Stimulated activated CD4-positive, alpha-beta T cell treated with anti-CD3 and anti-CD28 coated beads, Interleukin-12 subunit alpha, Interleukin-12 subunit beta, amount 100 ng/mL, for 48 hours (primary cell): ENCODE measurements at regions not wholly inside any gene's neighbourhood (a gene's known extent, or its start where the extent isn't known, plus 50 kb on each side); places are given as distances from the start of the nearest gene placed in this dataset.
"Not testable (repeated sequence)": the region's sequence is repeated elsewhere in the genome, so short reads cannot be mapped to it uniquely, and the experiment has no call there.

Experiments used
- DNase-seq, 3 donors: peaks; one replicate each; pipeline ENCODE4 v3.0.0-alpha.2; 2020; ENCODE audit warnings: low read depth in 2 of 3, low spot score in 1 of 3

- no peak for DNase-seq
Measured at GRCh38 chr11:123344790-123345357, 85.2 kb upstream of the GRAMD1B start.

DNA sequence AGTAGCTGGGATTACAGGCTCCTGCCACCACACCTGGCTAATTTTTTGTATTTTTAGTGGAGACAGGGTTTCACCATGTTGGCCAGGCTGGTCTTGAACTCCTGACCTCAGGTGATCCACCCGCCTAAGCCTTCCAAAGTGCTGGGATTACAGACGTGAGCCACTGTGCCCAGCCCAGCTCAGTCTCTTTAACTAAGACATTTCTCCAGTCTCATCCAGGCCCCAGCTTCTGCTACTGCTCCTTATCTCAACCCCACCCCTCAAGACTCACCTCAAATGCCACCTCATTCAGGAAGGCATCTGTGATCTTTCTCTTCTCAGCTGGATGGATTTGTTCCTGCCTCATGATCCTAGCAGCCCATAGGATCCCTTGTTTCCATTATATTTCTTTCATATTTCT, 85.9 kb upstream of the GRAMD1B start:
- not testable (repeated sequence) for DNase-seq

DNA sequence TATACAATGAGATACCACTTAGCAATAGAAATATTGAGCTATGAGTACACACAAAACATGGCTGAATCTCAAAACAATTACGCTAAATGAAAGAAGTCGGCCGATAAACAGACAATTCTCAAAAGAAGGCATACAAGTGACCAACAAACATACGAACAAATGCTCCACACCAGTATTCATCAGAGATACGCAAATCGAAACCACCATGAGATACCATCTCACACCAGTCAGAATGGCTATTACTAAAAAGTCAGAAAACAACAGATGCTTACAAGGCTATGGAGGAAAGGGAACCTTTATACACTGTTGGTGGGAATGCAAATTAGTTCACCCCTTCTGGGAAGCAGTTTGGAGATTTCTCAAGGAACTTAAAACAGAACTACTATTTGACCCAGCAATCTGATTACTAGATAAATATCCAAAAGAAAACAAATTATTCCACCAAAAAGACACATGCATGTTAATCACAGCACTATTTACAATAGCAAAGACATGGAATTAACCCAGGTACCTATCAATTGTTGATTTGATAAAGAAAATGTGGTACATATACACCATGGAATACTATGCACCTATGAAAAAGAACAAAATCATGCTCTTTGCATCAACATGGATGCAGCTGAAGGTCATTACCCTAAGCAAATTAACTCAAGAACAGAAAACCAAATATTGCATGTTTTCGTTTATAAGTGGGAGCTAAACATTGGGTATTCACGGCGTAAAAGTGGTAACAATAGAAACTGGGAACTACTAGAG, 90.9 kb upstream of the GRAMD1B start:
- DNase-seq: no peak

GRCh38 chr11:123338266-123338800, 91.7 kb upstream of the GRAMD1B start:
- DNase-seq: no peak

- no peak for DNase-seq
Measured at GRCh38 chr11:123334925-123335324, 95.1 kb upstream of the GRAMD1B start.

DNA sequence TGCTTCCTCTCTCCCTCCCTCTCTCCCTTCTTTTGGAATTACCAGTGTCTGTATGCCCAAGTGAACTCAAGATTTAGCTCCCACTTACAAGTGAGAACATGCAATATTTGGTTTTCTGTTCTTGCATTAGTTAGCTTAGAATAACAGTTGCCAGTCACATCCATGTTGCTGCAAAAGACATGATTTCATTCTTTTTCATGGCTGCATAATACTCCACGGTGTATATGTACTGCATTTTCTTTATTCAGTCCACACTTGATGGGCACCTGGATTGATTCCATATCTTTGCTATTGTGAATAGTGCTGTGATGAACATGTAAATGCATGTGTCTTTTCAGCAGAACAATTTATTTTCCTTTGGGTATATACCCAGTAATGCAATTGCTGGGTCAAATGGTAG, 97.5 kb upstream of the GRAMD1B start:
- DNase-seq: not testable (repeated sequence)

GRCh38 chr11:123330948-123331347, 99.1 kb upstream of the GRAMD1B start:
- no peak for DNase-seq

GRCh38 chr11:123330471-123330870, 99.6 kb upstream of the GRAMD1B start:
- no peak for DNase-seq

- DNase-seq: no peak
Measured at GRCh38 chr11:123330071-123330470, 100.0 kb upstream of the GRAMD1B start.

DNA sequence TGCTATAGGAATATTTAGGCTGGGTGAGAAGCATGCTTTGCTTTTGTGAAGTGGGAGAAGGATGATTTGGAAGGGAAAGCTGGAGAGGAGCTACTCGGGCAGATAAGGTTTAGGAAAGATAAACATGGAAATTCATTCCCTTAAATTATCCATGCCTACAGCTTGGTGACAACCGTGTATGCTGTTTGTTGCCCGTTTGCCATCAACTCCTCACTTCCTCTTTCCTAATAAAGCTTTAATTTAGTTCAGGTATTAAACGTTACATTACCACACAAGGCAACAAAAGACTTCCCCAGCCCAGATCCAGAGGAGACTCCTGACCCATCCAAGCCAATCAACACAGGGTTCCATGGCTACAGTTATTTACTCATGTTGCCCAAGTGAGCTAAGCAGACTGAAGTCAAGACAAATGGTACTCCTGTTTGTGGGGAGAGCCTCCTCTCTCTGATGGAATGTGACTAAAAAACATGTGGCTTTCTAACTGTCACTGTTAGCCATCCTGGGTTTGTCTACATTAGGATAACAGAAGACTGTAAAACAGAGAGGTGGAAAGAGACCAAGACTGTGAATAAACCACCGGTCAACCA, 101.7 kb upstream of the GRAMD1B start:
- DNase-seq: no peak

- no peak for DNase-seq
Measured at GRCh38 chr11:123325533-123325932, 104.5 kb upstream of the GRAMD1B start.

DNA sequence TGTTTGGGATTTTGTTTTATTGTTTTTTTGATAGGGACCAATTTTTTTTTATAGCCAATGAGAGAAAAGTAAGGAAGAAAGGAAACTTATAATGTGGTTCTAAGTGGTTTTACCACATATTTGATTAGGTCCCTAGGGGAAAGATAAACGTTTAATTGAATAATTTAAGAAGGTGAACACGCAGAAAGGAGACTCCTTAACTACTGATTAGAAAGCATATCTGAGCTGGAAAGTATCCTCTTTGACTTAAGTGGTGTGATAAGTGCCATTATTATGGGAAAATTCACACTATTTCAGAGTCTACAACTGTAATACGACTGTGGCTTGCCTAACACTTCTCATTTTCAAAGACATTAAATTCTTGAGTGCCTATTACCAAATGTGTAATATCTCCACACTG, 106.5 kb upstream of the GRAMD1B start:
- no peak for DNase-seq

DNA sequence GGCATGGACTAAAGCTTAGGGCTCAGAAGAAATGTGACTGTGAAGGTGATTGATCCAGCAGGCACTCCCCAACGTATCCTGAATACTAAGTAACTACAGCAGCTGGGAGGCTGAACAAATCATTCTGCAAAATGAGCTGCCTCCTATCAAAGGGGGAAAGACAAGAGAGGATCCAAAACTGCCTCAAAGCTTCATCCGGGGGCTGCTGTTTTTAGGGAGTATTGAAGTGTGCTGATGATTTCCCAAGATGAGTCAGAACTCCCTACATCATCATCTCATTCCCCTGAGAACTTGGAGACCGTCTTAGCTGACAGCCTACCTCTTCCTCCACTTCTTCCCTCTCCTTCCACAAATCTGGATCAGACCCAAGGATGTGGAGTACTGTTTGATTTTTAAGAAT, 108.4 kb upstream of the GRAMD1B start:
- DNase-seq: no peak

- DNase-seq: no peak
Measured at GRCh38 chr11:123318623-123319022, 111.4 kb upstream of the GRAMD1B start.

- DNase-seq: not testable (repeated sequence)
Measured at GRCh38 chr11:123318132-123318531, 111.9 kb upstream of the GRAMD1B start.

- no peak for DNase-seq
Measured at GRCh38 chr11:123316003-123316402, 114.1 kb upstream of the GRAMD1B start.

- DNase-seq: no peak
Measured at GRCh38 chr11:123314972-123315371, 115.1 kb upstream of the GRAMD1B start.

DNA sequence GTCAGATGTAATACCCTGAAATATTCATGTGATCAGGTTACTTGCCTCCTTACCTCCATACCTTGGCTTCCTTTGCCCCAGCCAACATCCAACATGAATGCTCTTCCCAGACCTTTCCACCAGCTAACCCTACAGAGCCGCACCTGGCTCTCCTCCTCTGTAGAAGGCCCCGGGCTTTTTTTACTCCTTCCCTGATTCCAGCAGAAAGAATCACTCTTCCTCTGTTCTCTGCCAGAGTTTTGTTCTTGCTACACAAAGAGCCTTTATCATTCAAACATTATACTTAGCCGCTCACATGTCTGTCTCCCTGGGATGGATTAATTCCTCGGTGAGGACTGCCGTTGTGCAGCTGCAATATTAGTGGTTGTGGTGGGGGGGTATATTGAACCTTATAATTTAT, 116.8 kb upstream of the GRAMD1B start:
- no peak for DNase-seq

DNA sequence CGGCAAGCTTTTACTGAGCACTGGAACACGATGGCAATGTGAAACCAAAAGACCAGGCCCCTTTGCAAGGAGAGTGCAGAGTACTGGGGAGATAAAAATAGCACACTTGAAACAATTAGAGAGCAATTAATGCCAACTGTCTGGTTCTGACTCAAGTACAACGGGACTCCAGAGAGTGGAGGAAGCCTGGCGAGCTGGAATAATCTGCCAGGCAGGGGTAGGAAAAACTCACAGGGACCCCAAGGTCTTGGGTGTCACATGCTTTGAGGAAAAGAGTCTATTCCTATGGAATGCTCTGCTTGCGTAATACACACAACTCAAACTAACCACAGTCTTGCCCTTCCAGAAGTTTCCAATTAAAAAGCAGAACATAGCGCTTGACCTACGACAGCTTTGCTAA, 113.0 kb upstream of the CLMP start:
- no peak for DNase-seq

GRCh38 chr11:123307276-123307675, 112.2 kb upstream of the CLMP start:
- no peak for DNase-seq

DNA sequence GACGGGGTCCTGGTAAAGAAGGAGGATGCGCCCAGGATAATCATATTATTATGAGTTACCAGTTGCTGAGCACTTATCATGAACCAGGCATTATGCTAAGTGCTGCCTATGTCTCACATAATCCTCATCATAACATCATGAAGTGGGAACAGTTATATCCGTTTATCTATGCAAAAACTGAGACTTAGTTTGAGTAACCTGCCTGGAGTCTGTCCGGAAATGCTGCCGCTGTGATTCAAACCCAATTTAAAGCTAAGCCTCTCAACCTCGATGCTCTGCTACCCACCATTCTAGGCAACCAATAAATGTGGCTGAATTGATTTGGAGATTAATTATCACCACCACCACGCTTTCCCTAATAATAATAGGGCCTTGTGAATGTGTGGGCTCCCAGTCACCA, 111.5 kb upstream of the CLMP start:
- DNase-seq: no peak

- DNase-seq: no peak
Measured at GRCh38 chr11:123305601-123306375, 110.7 kb upstream of the CLMP start.
